Skeletal muscle tissue (tissue), 3 donors: ENCODE measurements at regions not wholly inside any gene's neighbourhood (a gene's known extent, or its start where the extent isn't known, plus 50 kb on each side); places are given as distances from the start of the nearest gene placed in this dataset.
"Not testable (repeated sequence)": the region's sequence is repeated elsewhere in the genome, so short reads cannot be mapped to it uniquely, and the experiment has no call there.

Experiments used
- H3K27ac ChIP-seq: one replicate; pipeline ENCODE4 v1.7.0; 2013; ENCODE audit warnings: mild to moderate bottlenecking, low read depth, low read length, inconsistent platforms
- H3K27me3 ChIP-seq, 3 donors: one replicate each; pipeline ENCODE4 v1.7.0; 2013; ENCODE audit warnings: low read length in 3 of 3; ENCODE audit not compliant: control insufficient read depth in 3 of 3, insufficient read depth in 3 of 3
- H3K36me3 ChIP-seq, 3 donors: one replicate each; pipeline ENCODE4 v1.7.0; 2013; ENCODE audit warnings: low read length in 3 of 3; ENCODE audit not compliant: control insufficient read depth in 3 of 3, insufficient read depth in 3 of 3
- H3K4me1 ChIP-seq, 3 donors: one replicate each; pipeline ENCODE4 v1.7.0; 2013; ENCODE audit warnings: low read length in 3 of 3, mild to moderate bottlenecking in 3 of 3; ENCODE audit not compliant: control insufficient read depth in 3 of 3, insufficient read depth in 3 of 3
- H3K4me3 ChIP-seq, 3 donors: one replicate each; pipeline ENCODE4 v1.7.0; 2013; ENCODE audit warnings: low read length in 3 of 3
- H3K9ac ChIP-seq, 3 donors: one replicate each; pipeline ENCODE4 v1.7.0; 2013; ENCODE audit warnings: low read length in 3 of 3, mild to moderate bottlenecking in 3 of 3, moderate library complexity in 2 of 3, low read depth in 1 of 3
- H3K9me3 ChIP-seq, 3 donors: one replicate each; pipeline ENCODE4 v1.7.0; 2013; ENCODE audit warnings: low read length in 3 of 3; ENCODE audit not compliant: control insufficient read depth in 3 of 3
- donor health status: Osteomylitis.

DNA sequence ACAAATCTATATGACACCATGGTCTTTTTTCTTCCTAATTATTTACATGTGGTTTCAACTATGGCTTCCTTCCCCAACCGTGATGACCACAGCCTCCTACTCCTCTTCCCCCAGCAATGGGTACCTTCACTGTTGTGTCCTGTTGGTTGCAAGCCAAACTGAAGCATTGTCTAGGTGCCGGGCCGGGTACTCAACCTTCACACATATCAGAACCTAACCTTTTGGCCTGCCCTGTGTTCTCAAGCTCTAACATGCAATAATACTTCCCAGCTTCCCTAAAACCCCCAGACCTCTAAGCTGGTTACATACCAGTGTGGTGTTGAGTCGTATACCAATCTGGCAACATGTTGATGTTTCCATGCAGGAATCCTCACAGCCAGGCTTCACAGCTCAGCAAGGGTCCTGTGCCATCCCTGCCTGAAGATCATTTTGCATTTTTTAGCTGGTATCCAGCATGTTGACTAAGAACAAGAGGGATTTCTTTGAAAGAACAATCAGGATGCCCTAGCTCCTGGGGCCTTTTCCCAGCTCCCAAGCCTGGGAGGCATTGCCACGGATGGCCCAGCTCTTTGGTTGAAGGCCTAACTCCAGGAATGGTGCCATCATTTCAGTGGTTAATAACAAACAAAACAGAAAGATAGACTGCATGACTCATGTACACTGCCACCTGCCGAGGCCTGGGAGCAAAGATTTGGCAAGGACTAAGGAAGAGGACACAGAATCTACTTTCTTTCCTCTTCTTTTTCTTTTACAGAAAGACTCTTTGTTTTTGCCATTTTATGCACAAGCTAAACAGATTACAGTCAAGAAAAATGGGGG lies 373.7 kb upstream of the SALL1 start:
- H3K4me3 ChIP-seq = no peak overlapping the region
- H3K27ac ChIP-seq = no peak overlapping the region
- no peaks in the 10 kb centered on the region for H3K9me3 ChIP-seq
- H3K4me1 ChIP-seq = no peaks in the 10 kb centered on the region
- H3K27me3 ChIP-seq = no peaks in the 10 kb centered on the region
- no peaks in the 10 kb centered on the region for H3K36me3 ChIP-seq
- no peak overlapping the region for H3K9ac ChIP-seq

DNA sequence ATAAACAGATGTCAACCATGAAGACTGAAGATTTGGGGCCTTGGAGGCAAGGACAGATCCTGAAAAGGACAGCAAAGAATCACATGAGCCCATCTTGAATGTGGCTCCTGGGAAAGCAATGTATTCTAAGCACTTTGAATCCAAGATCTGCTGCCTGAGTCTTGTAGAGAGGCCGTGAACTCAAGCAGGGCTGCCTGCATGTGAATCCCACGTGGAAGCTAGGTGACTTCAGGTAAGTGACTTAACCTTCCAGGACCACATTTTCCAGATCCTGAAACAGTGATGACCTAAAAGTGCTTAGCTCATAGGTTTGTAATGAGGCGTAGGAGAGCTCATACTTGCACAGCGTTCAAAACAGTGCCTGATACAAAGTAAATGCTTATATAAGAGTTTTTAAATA lies 373.0 kb upstream of the SALL1 start:
- H3K27me3 ChIP-seq = no peaks in the 10 kb centered on the region
- H3K9ac ChIP-seq = no peak overlapping the region
- H3K4me3 ChIP-seq = no peak overlapping the region
- no peaks in the 10 kb centered on the region for H3K4me1 ChIP-seq
- no peak overlapping the region for H3K27ac ChIP-seq
- H3K9me3 ChIP-seq = no peaks in the 10 kb centered on the region
- no peaks in the 10 kb centered on the region for H3K36me3 ChIP-seq

DNA sequence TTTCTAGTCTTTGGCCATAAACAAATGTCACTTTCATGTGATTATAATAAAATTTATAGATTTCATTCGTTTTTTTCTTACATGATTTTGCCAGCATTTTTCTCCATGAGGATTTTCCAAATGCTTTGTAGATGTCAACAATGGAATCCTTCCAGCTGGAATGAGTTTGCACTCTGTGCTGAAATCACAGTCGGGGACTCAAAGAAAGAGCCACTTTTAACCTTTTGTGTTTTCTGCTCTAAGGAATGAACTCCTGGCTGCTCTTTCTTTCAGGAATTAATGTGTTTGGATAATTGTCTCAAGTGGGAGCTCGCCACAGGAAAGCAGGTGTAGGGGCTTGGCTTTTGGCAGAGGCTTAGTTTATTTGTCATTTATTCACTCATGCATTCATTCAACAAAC lies 372.3 kb upstream of the SALL1 start:
- Histone ChIP-seq H3K9me3 (no peaks in the 10 kb centered on the region), H3K9ac (no peak overlapping the region), H3K4me1 (no peaks in the 10 kb centered on the region), H3K36me3 (no peaks in the 10 kb centered on the region), H3K4me3 (no peak overlapping the region), H3K27me3 (no peaks in the 10 kb centered on the region), H3K27ac (no peak overlapping the region)

DNA sequence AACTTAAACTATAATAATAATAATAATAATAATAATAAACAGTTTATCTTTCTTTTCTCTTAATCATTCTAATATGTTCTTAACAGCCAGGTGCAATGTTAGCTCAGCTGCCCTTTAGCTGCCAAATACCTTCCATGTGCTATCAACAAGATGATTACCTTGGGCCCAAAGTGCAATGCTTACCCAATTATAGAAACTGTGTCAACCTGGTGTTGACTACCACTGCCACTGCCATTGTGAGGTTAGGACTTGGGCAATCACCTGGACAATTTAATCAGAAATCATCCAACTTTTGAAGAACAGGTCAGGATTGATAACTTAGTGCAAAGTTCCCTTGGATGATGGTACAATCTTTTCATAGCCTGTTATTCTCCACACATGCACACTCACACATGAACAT lies 371.8 kb upstream of the SALL1 start:
- Histone ChIP-seq H3K9ac (no peak overlapping the region), H3K27me3 (no peaks in the 10 kb centered on the region), H3K36me3 (no peaks in the 10 kb centered on the region), H3K4me1 (no peaks in the 10 kb centered on the region), H3K9me3 (no peaks in the 10 kb centered on the region), H3K4me3 (no peak overlapping the region), H3K27ac (no peak overlapping the region)

DNA sequence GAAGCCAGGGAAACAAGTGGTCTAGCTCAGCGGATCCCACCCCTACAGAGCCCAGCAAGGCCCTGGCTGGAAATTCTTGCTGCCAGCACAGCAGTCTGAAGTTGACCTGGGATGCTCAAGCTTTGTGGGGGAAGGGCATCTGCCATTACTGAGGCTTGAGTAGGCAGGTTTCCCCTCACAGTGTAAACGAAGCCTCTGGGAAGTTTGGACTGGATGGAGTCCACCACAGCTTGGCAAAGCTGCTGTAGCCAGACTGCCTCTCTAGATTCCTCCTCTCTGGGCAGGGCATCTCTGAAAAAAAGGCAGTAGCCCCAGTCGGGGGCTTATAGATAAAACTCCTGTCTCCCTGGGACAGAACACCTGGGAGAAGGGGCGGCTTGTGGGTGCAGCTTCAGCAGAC lies 365.9 kb upstream of the SALL1 start:
- not testable (repeated sequence) for H3K4me3 ChIP-seq

DNA sequence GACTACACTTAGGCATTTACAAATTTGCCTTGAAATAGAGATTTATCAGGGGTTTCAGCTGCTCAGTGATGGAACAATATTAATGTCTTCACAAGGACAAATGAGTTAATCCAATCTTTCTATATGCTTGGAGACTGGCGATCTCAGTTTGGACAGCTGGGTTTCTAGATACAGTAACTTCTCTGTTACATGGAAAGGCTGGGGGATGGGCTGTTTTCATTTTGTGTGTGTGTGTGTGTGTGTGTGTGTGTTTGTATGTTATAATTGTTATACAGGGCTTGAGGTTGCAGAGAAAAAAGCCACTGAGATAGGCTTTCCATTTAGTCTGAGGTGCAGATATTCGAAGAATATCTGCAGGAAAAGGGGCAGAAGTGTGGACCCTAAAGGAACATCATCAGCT lies 359.3 kb upstream of the SALL1 start:
- Histone ChIP-seq H3K4me3 (no peak overlapping the region), H3K4me1 (no peaks in the 10 kb centered on the region), H3K27ac (no peak overlapping the region), H3K9ac (no peak overlapping the region), H3K9me3 (peaks cover 0 to 5% (median 0%) of the 10 kb centered on the region in 3 donors), H3K36me3 (no peaks in the 10 kb centered on the region), H3K27me3 (no peaks in the 10 kb centered on the region)

More for the DNA sequence above, 365.9 kb upstream of the SALL1 start:
- not testable (repeated sequence) for H3K27ac ChIP-seq, H3K36me3 ChIP-seq, H3K9ac ChIP-seq, H3K27me3 ChIP-seq, H3K9me3 ChIP-seq, H3K4me1 ChIP-seq

DNA sequence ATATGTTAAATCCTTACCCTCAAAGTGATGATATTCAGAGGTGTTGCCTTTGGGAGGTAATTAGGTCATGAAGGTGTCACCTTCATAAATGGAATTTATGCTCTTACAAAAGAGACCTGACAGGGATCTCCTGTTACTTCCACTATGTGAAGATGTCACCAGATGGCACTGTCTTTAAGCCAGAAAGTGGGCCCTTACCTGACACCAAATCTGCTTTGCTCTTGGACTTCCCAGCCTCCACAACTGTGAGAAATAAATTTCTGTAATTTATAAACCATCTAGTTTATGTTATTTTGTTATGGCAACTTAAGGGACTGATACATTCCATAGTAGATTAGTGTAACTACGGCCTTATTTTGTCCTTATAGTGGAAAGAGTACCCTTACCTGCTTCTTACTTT lies 358.3 kb upstream of the SALL1 start:
- no peak overlapping the region for H3K9ac ChIP-seq
- no peak overlapping the region for H3K27ac ChIP-seq
- H3K9me3 ChIP-seq = peaks cover 0 to 2% (median 0%) of the 10 kb centered on the region in 3 donors
- no peaks in the 10 kb centered on the region for H3K4me1 ChIP-seq
- no peak overlapping the region for H3K4me3 ChIP-seq
- no peaks in the 10 kb centered on the region for H3K36me3 ChIP-seq
- H3K27me3 ChIP-seq = no peaks in the 10 kb centered on the region

DNA sequence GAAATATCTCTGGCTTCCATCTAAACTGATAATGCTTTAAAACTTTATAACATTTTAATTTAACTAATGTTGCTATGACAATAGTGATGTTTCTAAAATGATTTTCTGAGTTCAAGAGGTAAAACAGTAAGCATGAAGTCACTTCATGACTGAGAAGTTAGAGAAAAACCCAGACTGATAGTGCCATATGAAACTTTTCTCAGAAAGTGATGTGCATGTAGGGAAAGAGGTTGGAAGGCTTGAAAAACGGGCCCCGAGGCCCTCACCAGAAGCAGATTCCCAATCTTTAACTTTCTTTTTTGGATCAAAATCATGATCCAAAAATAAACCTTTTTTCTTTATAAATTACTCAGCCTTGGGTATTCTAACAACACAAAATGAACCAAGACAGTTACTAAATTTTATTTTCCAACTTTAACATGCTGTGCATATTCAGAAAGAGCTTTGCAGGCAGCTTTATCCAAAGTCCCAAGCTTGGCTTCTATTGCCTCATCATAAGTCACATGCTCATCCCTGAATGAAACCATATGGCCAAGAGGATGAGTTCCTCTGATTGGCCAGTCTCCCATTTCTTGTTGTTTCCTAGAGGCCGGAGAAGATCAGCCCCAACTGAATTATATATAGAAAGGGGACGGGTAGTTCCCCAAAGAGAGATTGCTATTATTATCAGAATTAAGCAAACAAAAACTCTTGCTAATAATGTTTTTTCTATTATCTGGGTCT lies 357.6 kb upstream of the SALL1 start:
- H3K27ac ChIP-seq = no peak overlapping the region

DNA sequence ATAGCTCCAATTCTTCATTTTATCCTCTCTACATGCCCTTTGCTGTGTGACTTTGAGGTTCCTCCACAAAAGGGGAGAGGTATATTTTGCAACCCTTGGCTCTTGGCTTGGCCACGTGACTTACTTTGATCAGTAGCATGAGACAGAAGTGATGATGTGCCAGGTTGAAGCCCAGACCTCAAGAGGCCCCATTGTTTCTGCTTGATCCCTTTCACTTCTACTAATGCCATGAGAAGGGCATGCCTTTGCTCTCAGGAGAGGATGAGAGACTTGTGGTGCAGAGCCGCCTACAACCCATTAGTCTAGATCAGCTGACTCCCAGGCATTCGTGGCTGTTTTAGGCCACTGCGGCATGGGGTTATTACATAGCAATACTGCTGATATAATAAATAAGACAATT lies 356.2 kb upstream of the SALL1 start:
- no peak overlapping the region for H3K9ac ChIP-seq
- no peak overlapping the region for H3K27ac ChIP-seq
- H3K9me3 ChIP-seq = peaks cover 0 to 2% (median 0%) of the 10 kb centered on the region in 3 donors
- no peaks in the 10 kb centered on the region for H3K36me3 ChIP-seq
- no peak overlapping the region for H3K4me3 ChIP-seq
- H3K4me1 ChIP-seq = no peaks in the 10 kb centered on the region
- H3K27me3 ChIP-seq = no peaks in the 10 kb centered on the region

More for the DNA sequence above, 357.6 kb upstream of the SALL1 start:
- Histone ChIP-seq H3K27me3 (no peaks in the 10 kb centered on the region), H3K36me3 (no peaks in the 10 kb centered on the region), H3K9me3 (peaks cover 0 to 2% (median 0%) of the 10 kb centered on the region in 3 donors), H3K4me3 (no peak overlapping the region), H3K4me1 (no peaks in the 10 kb centered on the region), H3K9ac (no peak overlapping the region)

DNA sequence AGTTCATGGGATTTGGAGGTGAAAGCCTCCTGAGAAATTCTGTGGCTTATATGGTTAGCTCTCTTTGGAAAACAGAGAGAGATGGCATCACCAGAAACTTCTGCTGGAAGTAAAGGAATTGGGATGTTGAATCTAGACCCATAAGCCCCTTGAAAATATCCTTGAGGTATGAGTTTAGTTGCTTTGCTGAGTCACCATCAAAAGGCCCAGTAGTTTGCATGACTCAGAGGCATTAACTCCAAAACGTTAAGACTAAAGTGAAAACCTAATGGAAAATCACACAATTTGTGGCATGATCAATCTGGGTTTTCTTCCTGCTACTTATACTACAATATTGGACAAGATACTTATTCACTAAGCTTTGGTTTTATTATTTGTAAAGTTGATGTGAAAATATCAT lies 349.2 kb upstream of the SALL1 start:
- no peaks in the 10 kb centered on the region for H3K27me3 ChIP-seq
- no peaks in the 10 kb centered on the region for H3K36me3 ChIP-seq
- no peak overlapping the region for H3K27ac ChIP-seq
- peaks cover 0 to 3% (median 0%) of the 10 kb centered on the region in 3 donors for H3K9me3 ChIP-seq
- H3K4me3 ChIP-seq = no peak overlapping the region
- H3K9ac ChIP-seq = no peak overlapping the region
- no peaks in the 10 kb centered on the region for H3K4me1 ChIP-seq
